GM23248 (cell line): ENCODE measurements at regions not wholly inside any gene's neighbourhood (a gene's known extent, or its start where the extent isn't known, plus 50 kb on each side); places are given as distances from the start of the nearest gene placed in this dataset.

Source experiments
- EZH2 ChIP-seq: fragments of 200-600 bp; sonication (generic); IDR thresholded peaks from 2 replicates; pipeline ENCODE4 v1.6.1; 2018; ENCODE audit warnings: antibody characterized with exemption, mild to moderate bottlenecking; ENCODE audit not compliant: insufficient read depth, poor library complexity, severe bottlenecking
- EZH2phosphoT487 ChIP-seq: fragments of 200-600 bp; sonication (generic); IDR thresholded peaks from 2 replicates; pipeline ENCODE4 v1.6.1; 2018; ENCODE audit warnings: antibody characterized with exemption, moderate library complexity, mild to moderate bottlenecking, low read depth; ENCODE audit not compliant: insufficient read depth

GRCh38 chr3:178090899-178091298, 445.3 kb upstream of the KCNMB2 start:
- TF ChIP-seq EZH2, result no peak
- no peak for TF ChIP-seq EZH2phosphoT487
